22Rv1 (cell line): ENCODE measurements at regions not wholly inside any gene's neighbourhood (a gene's known extent, or its start where the extent isn't known, plus 50 kb on each side); places are given as distances from the start of the nearest gene placed in this dataset.

Source experiments
- H3K27ac ChIP-seq: fragments of 450-650 bp; 2 replicates; pipeline ENCODE4 v1.5.1; 2017
- ZFX ChIP-seq: fragments of 450-650 bp; IDR thresholded peaks from 2 replicates; pipeline ENCODE4 v1.6.1; 2017; ENCODE audit warnings: antibody characterized with exemption, borderline replicate concordance
- TF ChIP-seq, protein P1 (sequence below): fragments of 450-650 bp; IDR thresholded peaks from 2 replicates; pipeline ENCODE4 v1.5.1; 2017; ENCODE audit warnings: mild to moderate bottlenecking

DNA sequence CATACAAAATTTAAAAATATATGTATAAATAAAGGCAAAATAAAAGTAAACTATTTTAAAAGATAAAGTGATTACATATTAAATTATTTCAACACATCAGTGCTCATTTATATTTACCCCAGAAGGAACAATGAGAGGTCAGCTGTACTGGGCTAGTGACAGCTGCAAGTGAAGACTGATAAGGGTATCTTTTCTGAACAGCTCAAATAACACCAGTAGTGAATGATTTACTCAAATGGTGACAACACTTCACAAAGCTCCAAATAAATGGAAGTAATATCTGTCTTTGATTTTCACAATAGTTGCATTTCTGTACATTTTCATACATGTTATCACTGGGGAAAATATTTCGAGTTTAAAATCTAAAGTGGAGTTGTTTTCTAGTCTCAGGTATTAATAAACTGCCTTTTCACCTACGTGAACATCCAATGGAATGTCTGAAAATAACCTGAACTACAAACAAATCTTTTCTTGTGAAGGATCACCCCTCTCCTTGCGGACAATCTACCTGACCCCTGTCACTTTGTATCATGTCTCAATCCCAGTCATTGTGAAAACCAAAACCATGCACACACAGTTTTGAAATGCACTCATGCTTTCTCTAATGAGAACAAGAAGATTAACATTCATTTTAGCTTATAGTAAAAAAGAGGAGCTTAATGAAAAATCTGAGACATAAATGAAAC, 1928.8 kb upstream of the CELF4 start:
- no peak for TF ChIP-seq ZFX
- TF ChIP-seq, protein P1, sequence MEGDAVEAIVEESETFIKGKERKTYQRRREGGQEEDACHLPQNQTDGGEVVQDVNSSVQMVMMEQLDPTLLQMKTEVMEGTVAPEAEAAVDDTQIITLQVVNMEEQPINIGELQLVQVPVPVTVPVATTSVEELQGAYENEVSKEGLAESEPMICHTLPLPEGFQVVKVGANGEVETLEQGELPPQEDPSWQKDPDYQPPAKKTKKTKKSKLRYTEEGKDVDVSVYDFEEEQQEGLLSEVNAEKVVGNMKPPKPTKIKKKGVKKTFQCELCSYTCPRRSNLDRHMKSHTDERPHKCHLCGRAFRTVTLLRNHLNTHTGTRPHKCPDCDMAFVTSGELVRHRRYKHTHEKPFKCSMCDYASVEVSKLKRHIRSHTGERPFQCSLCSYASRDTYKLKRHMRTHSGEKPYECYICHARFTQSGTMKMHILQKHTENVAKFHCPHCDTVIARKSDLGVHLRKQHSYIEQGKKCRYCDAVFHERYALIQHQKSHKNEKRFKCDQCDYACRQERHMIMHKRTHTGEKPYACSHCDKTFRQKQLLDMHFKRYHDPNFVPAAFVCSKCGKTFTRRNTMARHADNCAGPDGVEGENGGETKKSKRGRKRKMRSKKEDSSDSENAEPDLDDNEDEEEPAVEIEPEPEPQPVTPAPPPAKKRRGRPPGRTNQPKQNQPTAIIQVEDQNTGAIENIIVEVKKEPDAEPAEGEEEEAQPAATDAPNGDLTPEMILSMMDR = no peak
- H3K27ac ChIP-seq = no peak overlapping the region

DNA sequence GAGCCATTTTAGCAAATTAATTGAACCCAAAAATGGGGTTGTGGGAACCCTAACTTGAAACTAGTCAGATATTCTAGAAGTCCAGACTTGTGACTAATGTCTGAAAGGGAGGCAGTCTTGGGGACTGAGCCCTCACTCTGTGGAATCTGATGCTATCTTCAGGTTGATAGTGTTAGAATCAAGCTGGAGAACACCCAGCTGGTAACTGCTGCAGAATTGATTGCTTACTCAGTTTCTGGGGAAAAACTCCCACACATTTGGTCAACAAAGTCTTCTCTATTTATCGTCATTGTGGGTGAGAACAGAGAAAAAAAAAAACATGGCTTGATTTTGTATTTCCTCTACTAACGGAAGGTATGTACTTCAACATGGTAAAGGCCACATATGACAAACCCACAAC, 1925.8 kb upstream of the CELF4 start:
- no peak overlapping the region for H3K27ac ChIP-seq
- TF ChIP-seq, protein P1 = no peak
- TF ChIP-seq ZFX = no peak

DNA sequence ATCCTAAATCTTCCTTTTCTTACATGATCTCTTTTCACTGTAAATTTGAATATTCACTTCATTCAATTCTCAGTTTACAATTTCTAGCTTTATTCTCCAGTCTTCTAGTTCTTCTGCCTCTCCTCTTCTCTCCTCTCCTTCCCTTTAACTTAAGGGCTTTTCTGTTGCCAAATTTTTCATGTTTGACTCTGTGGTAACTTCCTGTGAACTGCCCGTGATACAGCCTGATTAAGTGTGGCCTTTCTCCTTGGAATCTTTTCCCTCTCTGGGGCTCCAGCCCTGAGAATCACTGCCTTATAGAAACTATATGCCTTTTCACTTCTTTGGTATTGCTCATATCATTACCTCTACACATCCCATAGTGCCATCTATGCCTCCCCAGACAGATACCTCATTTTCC, 1923.8 kb upstream of the CELF4 start:
- H3K27ac ChIP-seq = no peak overlapping the region
- TF ChIP-seq ZFX = no peak
- TF ChIP-seq, protein P1 = no peak

DNA sequence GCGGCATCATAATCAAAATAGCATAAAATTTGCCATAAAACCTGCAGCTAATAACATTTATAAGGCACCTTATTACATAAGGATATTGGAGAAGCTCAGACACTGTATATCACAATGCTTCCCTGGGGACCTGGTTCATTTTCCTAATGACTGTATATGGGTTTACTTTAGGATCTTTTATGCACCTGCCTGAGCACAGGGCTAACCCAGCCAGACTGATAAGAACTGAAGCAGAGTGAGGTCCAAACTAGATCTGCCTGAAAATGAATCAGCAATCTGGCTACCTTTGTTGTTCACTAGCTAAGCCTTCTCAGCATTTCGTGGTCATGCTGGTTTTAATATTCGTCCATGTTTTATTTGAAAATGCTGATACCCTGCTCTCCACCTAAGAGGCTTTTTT, 1922.3 kb upstream of the CELF4 start:
- H3K27ac ChIP-seq = no peak overlapping the region

DNA sequence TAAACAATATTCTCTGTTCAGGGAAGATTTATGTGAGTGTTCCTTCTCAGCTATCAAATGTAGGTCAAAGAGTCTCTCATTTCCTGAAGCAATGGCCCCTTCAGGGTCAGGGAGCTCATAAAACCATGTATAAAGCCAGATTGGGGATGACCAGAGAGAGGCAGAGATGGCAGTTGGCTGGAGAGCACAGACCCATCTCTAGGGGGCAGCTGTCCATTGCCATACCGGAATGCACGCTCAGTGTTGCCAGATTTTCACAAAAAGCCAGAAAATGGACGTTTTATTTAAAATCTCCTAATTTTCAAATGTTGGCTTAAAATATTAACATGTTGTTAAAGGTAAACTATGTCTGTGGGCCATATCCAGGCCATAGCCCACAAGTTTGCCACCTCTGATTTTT, 1920.7 kb upstream of the CELF4 start:
- H3K27ac ChIP-seq = no peak overlapping the region
- TF ChIP-seq ZFX = no peak

More for the DNA sequence above, 1922.3 kb upstream of the CELF4 start:
- no peak for TF ChIP-seq ZFX
- TF ChIP-seq, protein P1 = no peak

DNA sequence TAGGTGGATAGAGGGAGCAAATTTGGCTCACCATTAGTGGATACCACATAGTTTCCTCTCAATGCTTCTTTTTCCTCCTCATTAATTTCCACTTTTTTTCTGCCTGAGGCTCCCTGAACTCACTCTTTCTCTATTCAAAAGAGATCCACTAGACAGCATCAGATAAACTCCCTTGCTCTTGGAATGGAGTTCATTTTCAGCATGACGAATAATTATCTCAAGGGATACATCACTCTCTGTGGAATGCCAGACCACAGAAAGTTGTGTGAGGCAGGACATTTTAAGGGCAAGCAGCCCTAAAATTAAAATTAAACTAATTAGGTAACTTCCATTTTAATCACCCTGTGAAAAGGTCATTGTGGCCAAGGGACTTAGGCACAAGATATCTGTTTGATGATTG, 1920.1 kb upstream of the CELF4 start:
- H3K27ac ChIP-seq = no peak overlapping the region
- TF ChIP-seq, protein P1 = no peak
- no peak for TF ChIP-seq ZFX

DNA sequence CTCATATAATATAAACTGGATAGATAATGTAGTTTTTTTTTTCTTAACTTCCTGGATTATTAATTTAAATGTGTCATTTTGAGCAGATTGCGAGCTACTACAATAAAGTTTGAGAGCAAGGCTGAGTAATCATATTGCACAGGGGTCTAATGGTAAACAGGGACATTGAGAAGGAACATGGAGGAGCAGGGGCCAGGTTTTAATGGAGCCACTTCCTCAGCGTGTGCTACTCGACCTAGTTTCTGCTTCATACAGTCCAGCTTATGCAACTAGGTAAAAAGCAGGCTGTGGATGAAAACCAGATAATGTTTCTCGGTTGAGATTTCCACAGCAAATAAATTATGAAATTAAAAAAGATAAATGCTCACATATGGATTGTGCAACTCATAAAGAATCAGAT, 1915.7 kb upstream of the CELF4 start:
- no peak overlapping the region for H3K27ac ChIP-seq
- TF ChIP-seq, protein P1 = no peak
- TF ChIP-seq ZFX = no peak
